ENCODE measurements at regions not wholly inside any gene's neighbourhood (a gene's known extent, or its start where the extent isn't known, plus 50 kb on each side); places are given as distances from the start of the nearest gene placed in this dataset.
"Not testable (repeated sequence)": the region's sequence is repeated elsewhere in the genome, so short reads cannot be mapped to it uniquely, and the experiment has no call there.

GRCh38 chr3:76514836-76515235 is 525.1 kb upstream of the ROBO2 start:
- DNase-seq (ENCODE audit: low spot score) = no peak

- DNase-seq (ENCODE audit: low spot score) = no peak
These were observed 516.6 kb upstream of the ROBO2 start for GRCh38 chr3:76523337-76523736.

GRCh38 chr3:76525726-76526125 is 514.2 kb upstream of the ROBO2 start:
- DNase-seq (ENCODE audit: low spot score) = no peak

GRCh38 chr3:76527773-76528172 is 512.1 kb upstream of the ROBO2 start:
- no peak for DNase-seq (ENCODE audit: low spot score)

GRCh38 chr3:76532158-76532822 is 507.6 kb upstream of the ROBO2 start:
- no peak for DNase-seq (ENCODE audit: low spot score)

- DNase-seq (ENCODE audit: low spot score) = not testable (repeated sequence)
These were observed 506.2 kb upstream of the ROBO2 start for GRCh38 chr3:76533710-76534109.

- DNase-seq (ENCODE audit: low spot score) = not testable (repeated sequence)
These were observed 502.0 kb upstream of the ROBO2 start for GRCh38 chr3:76537857-76538256.

GRCh38 chr3:76547674-76548073 is 492.2 kb upstream of the ROBO2 start:
- no peak for DNase-seq (ENCODE audit: low spot score)

GRCh38 chr3:76550522-76551201 is 489.2 kb upstream of the ROBO2 start:
- DNase-seq (ENCODE audit: low spot score) = no peak

- no peak for DNase-seq (ENCODE audit: low spot score)
These were observed 488.2 kb upstream of the ROBO2 start for GRCh38 chr3:76551739-76552138.

GRCh38 chr3:76552653-76553052 is 487.2 kb upstream of the ROBO2 start:
- no peak for DNase-seq (ENCODE audit: low spot score)

GRCh38 chr3:76554707-76555106 is 485.2 kb upstream of the ROBO2 start:
- no peak for DNase-seq (ENCODE audit: low spot score)

- no peak for DNase-seq (ENCODE audit: low spot score)
These were observed 478.2 kb upstream of the ROBO2 start for GRCh38 chr3:76561494-76562236.

- DNase-seq (ENCODE audit: low spot score) = no peak
These were observed 474.2 kb upstream of the ROBO2 start for GRCh38 chr3:76565496-76566210.

GRCh38 chr3:76566211-76566534 is 473.7 kb upstream of the ROBO2 start:
- no peak for DNase-seq (ENCODE audit: low spot score)

- no peak for DNase-seq (ENCODE audit: low spot score)
These were observed 473.0 kb upstream of the ROBO2 start for GRCh38 chr3:76566904-76567303.

- peak; percentile 9 for DNase-seq (ENCODE audit: low spot score)
These were observed 469.4 kb upstream of the ROBO2 start for GRCh38 chr3:76570436-76571057.

GRCh38 chr3:76576201-76576600 is 463.7 kb upstream of the ROBO2 start:
- no peak for DNase-seq (ENCODE audit: low spot score)

- no peak for DNase-seq (ENCODE audit: low spot score)
These were observed 457.8 kb upstream of the ROBO2 start for GRCh38 chr3:76582098-76582497.

GRCh38 chr3:76582632-76583378 is 457.1 kb upstream of the ROBO2 start:
- no peak for DNase-seq (ENCODE audit: low spot score)

GRCh38 chr3:76585794-76586392 is 454.0 kb upstream of the ROBO2 start:
- DNase-seq (ENCODE audit: low spot score) = peak; percentile 14

Data from HT-29 (cell line).